Neural crest cell (in vitro differentiated cells): ENCODE measurements at regions not wholly inside any gene's neighbourhood (a gene's known extent, or its start where the extent isn't known, plus 50 kb on each side); places are given as distances from the start of the nearest gene placed in this dataset.

Source experiments
- DNase-seq: peaks from one replicate; pipeline ENCODE4 v3.0.0; 2021; ENCODE audit warnings: low read depth, mixed read lengths, low spot score
- H3K27ac Mint-ChIP-seq: one replicate; pipeline ENCODE4 v1.8.0; 2021; ENCODE audit warnings: mild to moderate bottlenecking, mixed read lengths; ENCODE audit not compliant: unreplicated experiment
- H3K27me3 Mint-ChIP-seq: 2 replicates; pipeline ENCODE4 v1.8.0; 2021; ENCODE audit warnings: low read depth, mild to moderate bottlenecking, mixed read lengths
- H3K36me3 Mint-ChIP-seq: 2 replicates; pipeline ENCODE4 v1.8.0; 2021; ENCODE audit warnings: low read depth, mild to moderate bottlenecking, mixed read lengths
- H3K4me1 Mint-ChIP-seq: 2 replicates; pipeline ENCODE4 v1.8.0; 2021; ENCODE audit warnings: mixed read lengths
- H3K4me3 Mint-ChIP-seq: one replicate; pipeline ENCODE4 v1.8.0; 2021; ENCODE audit warnings: mild to moderate bottlenecking, mixed read lengths
- H3K9me3 Mint-ChIP-seq: 2 replicates; pipeline ENCODE4 v1.8.0; 2021; ENCODE audit warnings: mixed read lengths
- TF ChIP-seq, protein P1 (sequence below): fragments of 200-600 bp; sonication (generic); conservative IDR thresholded peaks from 2 replicates; pipeline ENCODE4 v1.5.0; 2021; ENCODE audit warnings: antibody characterized with exemption, mild to moderate bottlenecking

- H3K27me3 Mint-ChIP-seq = no peaks in the 10 kb centered on the region
- H3K4me3 Mint-ChIP-seq = no peak overlapping the region
- H3K4me1 Mint-ChIP-seq = no peaks in the 10 kb centered on the region
- TF ChIP-seq, protein P1, sequence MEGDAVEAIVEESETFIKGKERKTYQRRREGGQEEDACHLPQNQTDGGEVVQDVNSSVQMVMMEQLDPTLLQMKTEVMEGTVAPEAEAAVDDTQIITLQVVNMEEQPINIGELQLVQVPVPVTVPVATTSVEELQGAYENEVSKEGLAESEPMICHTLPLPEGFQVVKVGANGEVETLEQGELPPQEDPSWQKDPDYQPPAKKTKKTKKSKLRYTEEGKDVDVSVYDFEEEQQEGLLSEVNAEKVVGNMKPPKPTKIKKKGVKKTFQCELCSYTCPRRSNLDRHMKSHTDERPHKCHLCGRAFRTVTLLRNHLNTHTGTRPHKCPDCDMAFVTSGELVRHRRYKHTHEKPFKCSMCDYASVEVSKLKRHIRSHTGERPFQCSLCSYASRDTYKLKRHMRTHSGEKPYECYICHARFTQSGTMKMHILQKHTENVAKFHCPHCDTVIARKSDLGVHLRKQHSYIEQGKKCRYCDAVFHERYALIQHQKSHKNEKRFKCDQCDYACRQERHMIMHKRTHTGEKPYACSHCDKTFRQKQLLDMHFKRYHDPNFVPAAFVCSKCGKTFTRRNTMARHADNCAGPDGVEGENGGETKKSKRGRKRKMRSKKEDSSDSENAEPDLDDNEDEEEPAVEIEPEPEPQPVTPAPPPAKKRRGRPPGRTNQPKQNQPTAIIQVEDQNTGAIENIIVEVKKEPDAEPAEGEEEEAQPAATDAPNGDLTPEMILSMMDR = no peak
- H3K9me3 Mint-ChIP-seq = peaks cover 5% of the 10 kb centered on the region
- H3K27ac Mint-ChIP-seq = no peak overlapping the region
- no peak for DNase-seq
- no peaks in the 10 kb centered on the region for H3K36me3 Mint-ChIP-seq
Observed at GRCh38 chr6:85892346-85892745, 249.7 kb upstream of the SYNCRIP start.

DNA sequence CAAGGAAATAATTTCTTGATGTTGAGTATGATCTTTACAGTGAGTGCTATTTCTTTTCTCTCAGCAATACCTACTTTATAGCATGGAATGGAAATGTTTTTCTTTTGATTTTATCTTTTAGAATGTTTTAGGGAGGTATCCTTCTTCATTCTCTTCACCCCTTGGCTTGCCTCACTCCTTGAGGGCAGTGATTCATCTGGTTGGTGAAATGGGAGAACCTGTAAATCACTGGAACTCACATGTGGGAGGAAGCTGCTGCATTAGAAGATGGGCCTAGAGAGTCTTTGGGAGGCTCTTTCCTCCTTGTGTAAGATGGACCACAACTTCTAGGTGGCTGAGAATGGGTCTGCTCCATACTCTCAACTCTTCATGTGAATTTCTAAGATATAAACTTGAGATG, 244.8 kb upstream of the SYNCRIP start:
- Mint-ChIP-seq H3K36me3 (no peaks in the 10 kb centered on the region), H3K9me3 (peaks cover 5% of the 10 kb centered on the region), H3K27me3 (no peaks in the 10 kb centered on the region), H3K27ac (no peak overlapping the region), H3K4me1 (no peaks in the 10 kb centered on the region), H3K4me3 (no peak overlapping the region)
- DNase-seq = no peak
- TF ChIP-seq, protein P1 = no peak

- TF ChIP-seq, protein P1 = no peak
- no peak overlapping the region for H3K27ac Mint-ChIP-seq
- peaks cover 6% of the 10 kb centered on the region for H3K9me3 Mint-ChIP-seq
- H3K36me3 Mint-ChIP-seq = no peaks in the 10 kb centered on the region
- no peaks in the 10 kb centered on the region for H3K27me3 Mint-ChIP-seq
- no peak for DNase-seq
- H3K4me1 Mint-ChIP-seq = peaks cover 4% of the 10 kb centered on the region
- H3K4me3 Mint-ChIP-seq = no peak overlapping the region
Observed at GRCh38 chr6:85868685-85869084, 226.0 kb upstream of the SYNCRIP start.

GRCh38 chr6:85867595-85867994, 224.9 kb upstream of the SYNCRIP start:
- H3K36me3 Mint-ChIP-seq = no peaks in the 10 kb centered on the region
- peaks cover 4% of the 10 kb centered on the region for H3K4me1 Mint-ChIP-seq
- no peak for DNase-seq
- H3K4me3 Mint-ChIP-seq = no peak overlapping the region
- H3K9me3 Mint-ChIP-seq = peaks cover 2% of the 10 kb centered on the region
- H3K27ac Mint-ChIP-seq = no peak overlapping the region
- TF ChIP-seq, protein P1 = no peak
- H3K27me3 Mint-ChIP-seq = no peaks in the 10 kb centered on the region

DNA sequence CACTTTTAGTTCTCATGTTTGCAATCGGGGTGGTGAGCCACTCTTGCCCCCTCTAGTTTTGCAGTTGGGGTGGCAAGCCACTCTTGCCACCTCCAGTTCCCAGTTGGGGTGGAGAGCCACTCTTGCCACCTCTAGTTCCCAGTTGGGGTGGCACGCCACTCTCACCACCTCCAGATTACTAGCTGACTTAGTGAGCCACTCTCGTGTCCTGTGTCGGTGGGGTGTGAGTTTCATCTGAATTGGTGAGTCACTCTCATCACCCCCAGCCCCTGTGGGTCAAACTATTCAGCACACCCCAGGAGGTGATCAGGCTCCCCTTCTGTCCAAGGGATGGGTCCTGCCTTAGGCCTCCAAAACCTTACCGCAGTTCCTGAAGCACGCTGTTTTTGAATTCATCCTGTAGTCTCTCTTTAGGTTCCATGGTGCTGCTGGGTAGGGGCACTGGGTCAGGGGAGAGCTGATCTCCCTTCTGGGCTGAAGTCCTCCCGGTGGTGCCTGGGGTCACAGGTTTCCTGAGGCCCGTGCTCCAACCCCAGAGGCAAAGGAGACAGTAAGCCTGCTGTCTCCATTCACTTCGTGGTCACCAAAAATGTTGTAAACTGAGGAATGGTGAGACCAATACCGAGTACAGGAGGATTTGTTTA, 224.2 kb upstream of the SYNCRIP start:
- Mint-ChIP-seq H3K36me3 (no peaks in the 10 kb centered on the region), H3K9me3 (peaks cover 2% of the 10 kb centered on the region), H3K27me3 (no peaks in the 10 kb centered on the region), H3K4me1 (peaks cover 4% of the 10 kb centered on the region), H3K4me3 (no peak overlapping the region), H3K27ac (peak overlapping the region; percentile 9)
- TF ChIP-seq, protein P1 = no peak
- DNase-seq = no peak
